ENCODE measurements at regions not wholly inside any gene's neighbourhood (a gene's known extent, or its start where the extent isn't known, plus 50 kb on each side); places are given as distances from the start of the nearest gene placed in this dataset.

- no peak for TF ChIP-seq CTCF (IDR thresholded peaks at IDR 0.05)
- TF ChIP-seq POLR2A (IDR thresholded peaks at IDR 0.05) = no peak
These were observed 1017.8 kb upstream of the MIR17HG start for GRCh38 chr13:90329641-90330040.
